ENCODE measurements at regions not wholly inside any gene's neighbourhood (a gene's known extent, or its start where the extent isn't known, plus 50 kb on each side); places are given as distances from the start of the nearest gene placed in this dataset.

DNA sequence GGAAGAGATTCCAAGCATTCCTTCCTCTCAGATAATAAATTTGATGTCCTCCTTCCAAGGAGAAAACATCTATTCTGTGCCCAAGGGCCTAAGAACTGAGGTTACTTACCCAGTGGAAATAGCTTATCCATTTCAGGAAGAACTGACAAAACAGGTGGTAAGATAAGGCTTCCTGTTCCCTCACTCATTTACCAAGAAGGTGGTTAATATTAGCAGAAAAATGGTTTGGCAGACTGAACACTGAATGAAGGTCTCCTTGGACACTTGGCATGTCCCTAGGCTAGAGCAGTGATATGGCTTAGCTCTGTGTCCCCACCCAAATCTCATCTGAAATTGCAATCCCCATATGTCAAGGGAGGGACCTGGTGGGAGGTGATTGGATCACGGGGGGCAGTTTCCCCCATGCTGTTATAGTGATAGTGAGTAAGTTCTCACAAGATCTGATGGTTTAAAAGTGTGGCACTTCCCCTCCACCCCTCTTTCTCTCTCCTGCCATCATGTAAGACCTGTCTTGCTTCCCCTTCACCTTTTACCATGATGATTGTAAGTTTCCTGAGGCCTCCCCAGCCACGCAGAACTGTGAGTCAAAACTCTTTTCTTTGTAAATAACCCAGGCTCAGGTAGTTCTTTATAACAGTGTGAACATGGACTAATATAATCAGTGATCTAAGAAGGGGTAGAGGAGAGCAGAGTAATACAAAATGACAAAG lies 127.4 kb downstream of the ST8SIA2 start:
- intact Hi-C loops (cut with micrococcal nuclease; ENCODE audit: unreplicated experiment): loop anchor here (1.0 kb wide), 1 partner anchor 194 kb away; no protein-coding TSS in a partner anchor
- H3K9me3 ChIP-seq (ENCODE audit: low read depth, low read length, poor library complexity, severe bottlenecking): no peaks in the 10 kb centered on the region
- no peaks in the 10 kb centered on the region for H3K4me1 ChIP-seq (ENCODE audit: insufficient read depth, low read length, poor library complexity, severe bottlenecking)
- H3K27ac ChIP-seq (ENCODE audit: low read depth, low read length, poor library complexity, severe bottlenecking): no peak overlapping the region
- ChIA-PET POLR2A (ENCODE audit: low non-redundant PET) (no interaction called here), CTCF (interaction anchor here (0.5 to 1.1 kb wide), 2 partner anchors 100 to 194 kb away, joined by 3 to 21 read pairs; no protein-coding TSS in a partner anchor)
- BruUV-seq (replicated peaks): no TSS peak
- no peak for TF ChIP-seq EZH2 (IDR thresholded peaks at IDR 0.05; ENCODE audit: borderline replicate concordance, low read depth, low read length, poor library complexity, severe bottlenecking)
- TF ChIP-seq, protein P1, sequence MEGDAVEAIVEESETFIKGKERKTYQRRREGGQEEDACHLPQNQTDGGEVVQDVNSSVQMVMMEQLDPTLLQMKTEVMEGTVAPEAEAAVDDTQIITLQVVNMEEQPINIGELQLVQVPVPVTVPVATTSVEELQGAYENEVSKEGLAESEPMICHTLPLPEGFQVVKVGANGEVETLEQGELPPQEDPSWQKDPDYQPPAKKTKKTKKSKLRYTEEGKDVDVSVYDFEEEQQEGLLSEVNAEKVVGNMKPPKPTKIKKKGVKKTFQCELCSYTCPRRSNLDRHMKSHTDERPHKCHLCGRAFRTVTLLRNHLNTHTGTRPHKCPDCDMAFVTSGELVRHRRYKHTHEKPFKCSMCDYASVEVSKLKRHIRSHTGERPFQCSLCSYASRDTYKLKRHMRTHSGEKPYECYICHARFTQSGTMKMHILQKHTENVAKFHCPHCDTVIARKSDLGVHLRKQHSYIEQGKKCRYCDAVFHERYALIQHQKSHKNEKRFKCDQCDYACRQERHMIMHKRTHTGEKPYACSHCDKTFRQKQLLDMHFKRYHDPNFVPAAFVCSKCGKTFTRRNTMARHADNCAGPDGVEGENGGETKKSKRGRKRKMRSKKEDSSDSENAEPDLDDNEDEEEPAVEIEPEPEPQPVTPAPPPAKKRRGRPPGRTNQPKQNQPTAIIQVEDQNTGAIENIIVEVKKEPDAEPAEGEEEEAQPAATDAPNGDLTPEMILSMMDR (conservative IDR thresholded peaks at IDR 0.05; ENCODE audit: low read depth, low read length): no peak
- DNase-seq (ENCODE audit: low spot score): no peak
- H3K4me3 ChIP-seq (ENCODE audit: low read depth, low read length, poor library complexity, severe bottlenecking): no peak overlapping the region
- no peaks in the 10 kb centered on the region for H3K36me3 ChIP-seq (ENCODE audit: insufficient read depth, low read length, poor library complexity, severe bottlenecking)
- no peaks in the 10 kb centered on the region for H3K27me3 ChIP-seq (replicated peaks; ENCODE audit: insufficient read depth, low read depth, low read length, poor library complexity)

GRCh38 chr15:92519709-92520108 lies 126.0 kb downstream of the ST8SIA2 start:
- no peak for DNase-seq (ENCODE audit: low spot score)
- CTCF ChIA-PET: no interaction called here
- Histone ChIP-seq H3K27me3 (replicated peaks; ENCODE audit: insufficient read depth, low read depth, low read length, poor library complexity) (no peaks in the 10 kb centered on the region), H3K36me3 (ENCODE audit: insufficient read depth, low read length, poor library complexity, severe bottlenecking) (no peaks in the 10 kb centered on the region), H3K27ac (ENCODE audit: low read depth, low read length, poor library complexity, severe bottlenecking) (no peak overlapping the region), H3K9me3 (ENCODE audit: low read depth, low read length, poor library complexity, severe bottlenecking) (no peaks in the 10 kb centered on the region), H3K4me3 (ENCODE audit: low read depth, low read length, poor library complexity, severe bottlenecking) (no peak overlapping the region), H3K4me1 (ENCODE audit: insufficient read depth, low read length, poor library complexity, severe bottlenecking) (no peaks in the 10 kb centered on the region)
- intact Hi-C loops (cut with micrococcal nuclease; ENCODE audit: unreplicated experiment): no loop called here
- no peak for TF ChIP-seq EZH2 (IDR thresholded peaks at IDR 0.05; ENCODE audit: borderline replicate concordance, low read depth, low read length, poor library complexity, severe bottlenecking)
- TF ChIP-seq, protein P1 (conservative IDR thresholded peaks at IDR 0.05; ENCODE audit: low read depth, low read length): no peak
- POLR2A ChIA-PET (ENCODE audit: low non-redundant PET): no interaction called here
- no TSS peak for BruUV-seq (replicated peaks)

Measured in A673 (cell line).